Hepatocyte (in vitro differentiated cells): ENCODE measurements at regions not wholly inside any gene's neighbourhood (a gene's known extent, or its start where the extent isn't known, plus 50 kb on each side); places are given as distances from the start of the nearest gene placed in this dataset.

Experiments used
- CTCF ChIP-seq: fragments of 200-600 bp; sonication (generic); IDR thresholded peaks from 2 replicates; pipeline ENCODE4 v1.5.1; 2016; ENCODE audit warnings: antibody characterized with exemption, mild to moderate bottlenecking; ENCODE audit not compliant: poor library complexity
- EZH2 ChIP-seq: fragments of 200-600 bp; sonication (generic); IDR thresholded peaks from 2 replicates; pipeline ENCODE4 v1.6.1; 2016; ENCODE audit warnings: antibody characterized with exemption, mild to moderate bottlenecking, borderline replicate concordance
- EZH2phosphoT487 ChIP-seq: fragments of 200-600 bp; sonication (generic); IDR thresholded peaks from one replicate; pipeline ENCODE4 v1.6.1; 2018; ENCODE audit warnings: antibody characterized with exemption, mild to moderate bottlenecking, low read depth, moderate library complexity; ENCODE audit not compliant: unreplicated experiment, severe bottlenecking

- TF ChIP-seq CTCF (no peak), EZH2 (no peak), EZH2phosphoT487 (no peak)
Observed at GRCh38 chr7:89761173-89761572, 393.1 kb upstream of the STEAP1 start.
